Esophagus muscularis mucosa (tissue), 4 donors: ENCODE measurements at regions not wholly inside any gene's neighbourhood (a gene's known extent, or its start where the extent isn't known, plus 50 kb on each side); places are given as distances from the start of the nearest gene placed in this dataset.

ENCODE experiments used
- DNase-seq: peaks from one replicate; pipeline ENCODE4 v3.0.0-alpha.2; 2017; ENCODE audit errors: extremely low spot score
- H3K27ac ChIP-seq, 4 donors: fragments of 200-600 bp; sonication (generic); replicated peaks in 1 of 4; 1 replicate in 3 of 4; 2 replicates in 1 of 4; pipeline ENCODE4 v1.5.1; 2016 to 2019; ENCODE audit warnings: mild to moderate bottlenecking in 1 of 4
- H3K27me3 ChIP-seq, 4 donors: fragments of 200-600 bp; sonication (generic); one replicate each; pipeline versions ENCODE4 v1.5.1 to v1.6.0; 2016 to 2019
- H3K36me3 ChIP-seq, 4 donors: fragments of 200-600 bp; sonication (generic); one replicate each; pipeline ENCODE4 v1.5.1; 2016 to 2019
- H3K4me1 ChIP-seq, 4 donors: fragments of 200-600 bp; sonication (generic); one replicate each; pipeline ENCODE4 v1.5.1; 2016 to 2019
- H3K4me3 ChIP-seq, 4 donors: fragments of 200-600 bp; sonication (generic); 1 replicate in 2 of 4; 2 replicates in 2 of 4; pipeline ENCODE4 v1.5.1; 2016 to 2019; ENCODE audit warnings: mild to moderate bottlenecking in 4 of 4, moderate library complexity in 1 of 4
- H3K9me3 ChIP-seq, 4 donors: fragments of 200-600 bp; sonication (generic); 1 replicate in 3 of 4; 2 replicates in 1 of 4; pipeline ENCODE4 v1.5.1; 2016 to 2019
- EP300 ChIP-seq: sonication (generic); formaldehyde crosslinking; IDR thresholded peaks from one replicate; pipeline ENCODE4 v1.6.1; 2017; ENCODE audit warnings: antibody characterized with exemption
- POLR2A ChIP-seq: fragments of 450-650 bp; IDR thresholded peaks from one replicate; pipeline ENCODE4 v1.6.1; 2017; ENCODE audit warnings: antibody characterized with exemption, moderate library complexity, mild to moderate bottlenecking, low read depth
- POLR2AphosphoS5 ChIP-seq, 2 donors: sonication (generic); formaldehyde crosslinking; IDR thresholded peaks; one replicate each; pipeline ENCODE4 v1.6.1; 2017; ENCODE audit warnings: antibody characterized with exemption in 2 of 2
- WGBS: methylation state at CpG from one replicate; pipeline ENCODE4 v1.1.5; 2018; 5-methylcytosine and 5-hydroxymethylcytosine counted together
- intact Hi-C: fragments of 100-400 bp; cut with DNase I; formaldehyde crosslinking; loops from one replicate; pipeline ENCODE4 v1.15.1; 2023
- TF ChIP-seq, protein P1 (sequence below), 3 experiments: fragments of 200-600 bp in 2 of 3; fragments of 450-650 bp in 1 of 3; sonication (generic) in 2 of 3; IDR thresholded peaks; one replicate each; pipeline ENCODE4 v1.5.1; 2017 to 2019; ENCODE audit warnings: antibody characterized with exemption in 3 of 3, mild to moderate bottlenecking in 2 of 3, moderate library complexity in 1 of 3

DNA sequence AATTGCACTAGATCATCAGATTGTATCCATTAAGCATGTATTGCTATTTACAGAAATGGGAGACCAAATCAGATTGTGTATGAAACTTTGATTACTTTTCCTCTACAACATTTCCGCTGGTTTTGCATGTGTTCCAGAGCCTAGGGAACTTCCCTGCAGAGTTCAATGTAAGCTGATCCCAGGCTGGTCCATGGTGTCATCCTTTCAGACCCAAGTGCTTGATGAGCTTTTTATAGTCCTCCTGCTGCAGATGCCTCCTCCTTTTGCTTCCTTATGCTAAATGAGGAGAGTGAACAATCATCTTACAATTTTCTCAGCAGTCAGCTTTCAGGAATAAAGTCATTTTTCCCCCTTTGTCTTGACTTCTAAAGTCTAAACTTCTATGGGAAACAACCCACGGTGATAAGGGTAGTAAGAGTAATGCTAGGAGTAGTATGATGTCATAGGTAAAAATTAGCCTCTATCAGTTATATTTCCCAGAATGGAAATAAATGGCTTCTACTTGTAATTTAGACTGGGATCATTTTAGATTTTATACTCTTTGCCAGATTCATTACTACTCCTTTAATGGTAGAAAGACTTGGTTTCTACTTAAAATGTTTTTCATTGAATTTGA is 55.1 kb upstream of the SLC4A4 start:
- 60% methylated on average over 2 of the region's 2 CpGs for WGBS
- DNase-seq: no peak
- Histone ChIP-seq H3K36me3 (no peaks in the 10 kb centered on the region), H3K27ac (no peak overlapping the region), H3K4me1 (peaks cover 0 to 13% (median 0%) of the 10 kb centered on the region in 4 donors), H3K9me3 (no peaks in the 10 kb centered on the region), H3K4me3 (no peak overlapping the region), H3K27me3 (no peaks in the 10 kb centered on the region)
- intact Hi-C loops: no loop called here
- TF ChIP-seq POLR2A (no peak), POLR2AphosphoS5 (IDR thresholded peaks at IDR 0.05) (no peak), EP300 (no peak)
- TF ChIP-seq, protein P1, sequence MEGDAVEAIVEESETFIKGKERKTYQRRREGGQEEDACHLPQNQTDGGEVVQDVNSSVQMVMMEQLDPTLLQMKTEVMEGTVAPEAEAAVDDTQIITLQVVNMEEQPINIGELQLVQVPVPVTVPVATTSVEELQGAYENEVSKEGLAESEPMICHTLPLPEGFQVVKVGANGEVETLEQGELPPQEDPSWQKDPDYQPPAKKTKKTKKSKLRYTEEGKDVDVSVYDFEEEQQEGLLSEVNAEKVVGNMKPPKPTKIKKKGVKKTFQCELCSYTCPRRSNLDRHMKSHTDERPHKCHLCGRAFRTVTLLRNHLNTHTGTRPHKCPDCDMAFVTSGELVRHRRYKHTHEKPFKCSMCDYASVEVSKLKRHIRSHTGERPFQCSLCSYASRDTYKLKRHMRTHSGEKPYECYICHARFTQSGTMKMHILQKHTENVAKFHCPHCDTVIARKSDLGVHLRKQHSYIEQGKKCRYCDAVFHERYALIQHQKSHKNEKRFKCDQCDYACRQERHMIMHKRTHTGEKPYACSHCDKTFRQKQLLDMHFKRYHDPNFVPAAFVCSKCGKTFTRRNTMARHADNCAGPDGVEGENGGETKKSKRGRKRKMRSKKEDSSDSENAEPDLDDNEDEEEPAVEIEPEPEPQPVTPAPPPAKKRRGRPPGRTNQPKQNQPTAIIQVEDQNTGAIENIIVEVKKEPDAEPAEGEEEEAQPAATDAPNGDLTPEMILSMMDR (IDR thresholded peaks at IDR 0.05): no peak

DNA sequence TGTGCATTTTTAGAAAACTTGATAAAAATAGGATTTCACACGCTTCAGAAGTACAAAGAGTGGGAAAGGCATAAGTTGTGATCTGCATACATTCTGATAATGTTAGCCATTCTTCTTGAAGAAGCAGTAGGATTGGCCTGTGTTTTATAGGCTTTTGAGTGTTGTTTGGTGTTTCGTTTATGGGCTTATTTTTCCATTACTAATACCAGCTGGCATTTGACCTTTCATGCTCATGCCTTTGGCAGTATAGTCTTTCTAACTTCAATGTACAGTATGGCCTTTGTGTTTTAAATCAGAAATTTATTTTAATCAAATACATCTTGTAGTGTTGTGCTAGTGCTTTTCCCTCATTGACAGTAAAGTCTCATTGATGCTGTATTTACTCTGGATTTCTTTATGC is 51.5 kb upstream of the SLC4A4 start:
- Histone ChIP-seq H3K4me1 (peaks cover 0 to 17% (median 0%) of the 10 kb centered on the region in 4 donors), H3K27me3 (no peaks in the 10 kb centered on the region), H3K27ac (no peak overlapping the region), H3K9me3 (no peaks in the 10 kb centered on the region), H3K36me3 (no peaks in the 10 kb centered on the region), H3K4me3 (no peak overlapping the region)
- DNase-seq: no peak
- WGBS: 68% methylated on average over 2 of the region's 2 CpGs
- intact Hi-C loops: no loop called here
- TF ChIP-seq POLR2AphosphoS5 (IDR thresholded peaks at IDR 0.05) (no peak), EP300 (no peak), POLR2A (no peak)
- TF ChIP-seq, protein P1 (IDR thresholded peaks at IDR 0.05): no peak

DNA sequence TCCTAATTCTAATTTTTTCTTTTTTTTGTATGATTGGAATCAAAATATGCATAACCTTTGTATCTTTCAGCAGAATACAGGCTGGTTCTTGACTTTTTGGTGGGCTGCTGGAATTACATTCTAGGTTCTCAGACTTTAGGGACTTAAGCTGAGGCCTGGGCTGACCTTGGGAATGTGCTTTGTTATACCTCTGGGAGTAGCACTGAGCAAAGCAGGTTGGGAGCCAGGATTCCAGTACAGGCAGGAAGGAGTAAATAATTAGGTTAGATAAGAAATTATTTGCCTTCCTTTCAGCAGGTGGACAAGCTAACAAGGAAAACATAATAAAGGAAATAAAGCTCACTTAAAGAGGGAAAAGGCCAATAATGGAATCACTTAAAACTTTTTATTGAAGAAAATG is 49.9 kb upstream of the SLC4A4 start:
- no peak overlapping the region for H3K4me3 ChIP-seq

More for the DNA sequence above, 49.9 kb upstream of the SLC4A4 start:
- DNase-seq: no peak
- intact Hi-C loops: no loop called here
- Histone ChIP-seq H3K27me3 (no peaks in the 10 kb centered on the region), H3K27ac (no peak overlapping the region), H3K36me3 (no peaks in the 10 kb centered on the region), H3K9me3 (no peaks in the 10 kb centered on the region), H3K4me1 (peaks cover 0 to 15% (median 0%) of the 10 kb centered on the region in 4 donors)
- TF ChIP-seq POLR2A (no peak), POLR2AphosphoS5 (IDR thresholded peaks at IDR 0.05) (no peak), EP300 (no peak)
- TF ChIP-seq, protein P1 (IDR thresholded peaks at IDR 0.05): no peak
